ENCODE measurements at regions not wholly inside any gene's neighbourhood (a gene's known extent, or its start where the extent isn't known, plus 50 kb on each side); places are given as distances from the start of the nearest gene placed in this dataset.
"Not testable (repeated sequence)": the region's sequence is repeated elsewhere in the genome, so short reads cannot be mapped to it uniquely, and the experiment has no call there.

DNA sequence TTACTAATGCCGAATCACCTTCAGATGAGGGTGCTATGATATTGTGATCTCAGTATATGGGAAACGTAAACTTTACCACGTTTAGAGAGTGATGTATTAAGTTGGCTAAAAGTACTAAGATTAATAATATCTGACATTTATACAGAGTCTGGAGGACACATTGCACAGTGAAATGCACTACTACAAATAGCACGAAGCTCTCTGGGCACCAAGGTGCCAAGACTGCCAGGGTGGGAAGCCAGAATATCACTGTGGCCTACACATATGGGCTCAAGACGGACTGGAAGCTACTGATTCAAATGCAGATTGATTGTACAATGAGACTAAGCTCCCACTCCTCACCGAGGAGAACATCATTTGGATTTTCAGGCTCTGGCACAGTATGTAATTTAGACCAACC, 113.3 kb upstream of the LIPC start:
- peaks cover 5 to 10% of the 10 kb centered on the region in 2 donors for H3K4me1 Mint-ChIP-seq
- H3K9me3 Mint-ChIP-seq = peaks cover 0 to 4% of the 10 kb centered on the region in 2 donors
- no peak overlapping the region for H3K4me3 Mint-ChIP-seq
- H3K27ac Mint-ChIP-seq = no peak overlapping the region
- DNase-seq = no peak
- no peaks in the 10 kb centered on the region for H3K36me3 Mint-ChIP-seq
- no peaks in the 10 kb centered on the region for H3K27me3 Mint-ChIP-seq
- ATAC-seq (replicated peaks) = no peak

DNA sequence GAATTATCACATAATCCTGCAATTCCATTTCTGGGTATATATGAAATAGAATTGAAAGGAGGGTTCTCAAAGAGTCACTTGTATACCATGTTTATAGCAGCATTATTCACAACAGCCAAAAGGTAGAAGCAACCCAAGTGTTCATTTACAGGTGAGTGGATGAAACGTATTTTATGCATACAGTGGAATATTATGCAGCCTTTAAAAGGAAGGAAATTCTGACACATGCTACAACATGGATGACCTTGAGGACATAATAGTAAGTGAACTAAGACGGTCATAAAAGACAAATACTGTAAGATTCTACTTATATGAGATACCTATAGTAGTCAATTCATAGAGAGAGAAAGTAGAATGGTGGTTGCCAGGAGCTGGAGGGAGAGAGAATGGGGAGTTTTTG, 110.8 kb upstream of the LIPC start:
- Mint-ChIP-seq H3K4me1 (no peaks in the 10 kb centered on the region), H3K27me3 (peaks cover 0 to 4% of the 10 kb centered on the region in 2 donors), H3K9me3 (peaks cover 0 to 4% of the 10 kb centered on the region in 2 donors), H3K36me3 (no peaks in the 10 kb centered on the region), H3K27ac (no peak overlapping the region), H3K4me3 (no peak overlapping the region)
- no peak for ATAC-seq (replicated peaks)
- no peak for DNase-seq

DNA sequence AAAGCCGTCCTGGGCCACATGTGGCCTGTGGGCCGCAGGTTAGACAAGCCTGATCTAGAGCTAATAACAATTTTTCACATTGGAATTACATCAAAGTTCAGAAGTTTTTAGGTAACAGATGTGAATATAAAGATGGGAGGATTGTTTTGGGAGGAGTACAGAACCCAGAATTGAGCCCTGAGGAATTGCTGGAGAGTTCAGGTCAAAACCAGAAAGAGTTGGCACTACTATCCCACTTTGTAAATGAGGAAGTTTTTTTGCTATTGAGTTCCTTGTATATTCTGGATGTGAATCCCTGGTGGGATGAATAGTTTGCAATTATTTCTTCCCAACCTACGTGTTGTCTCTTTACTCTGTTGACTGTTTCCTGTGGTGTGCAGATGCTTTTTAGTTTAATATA, 109.5 kb upstream of the LIPC start:
- no peaks in the 10 kb centered on the region for H3K36me3 Mint-ChIP-seq
- peaks cover 0 to 4% of the 10 kb centered on the region in 2 donors for H3K9me3 Mint-ChIP-seq
- H3K4me1 Mint-ChIP-seq = no peaks in the 10 kb centered on the region
- H3K4me3 Mint-ChIP-seq = no peak overlapping the region
- H3K27me3 Mint-ChIP-seq = peaks cover 0 to 5% of the 10 kb centered on the region in 2 donors
- DNase-seq = no peak
- no peak overlapping the region for H3K27ac Mint-ChIP-seq
- no peak for ATAC-seq (replicated peaks)

DNA sequence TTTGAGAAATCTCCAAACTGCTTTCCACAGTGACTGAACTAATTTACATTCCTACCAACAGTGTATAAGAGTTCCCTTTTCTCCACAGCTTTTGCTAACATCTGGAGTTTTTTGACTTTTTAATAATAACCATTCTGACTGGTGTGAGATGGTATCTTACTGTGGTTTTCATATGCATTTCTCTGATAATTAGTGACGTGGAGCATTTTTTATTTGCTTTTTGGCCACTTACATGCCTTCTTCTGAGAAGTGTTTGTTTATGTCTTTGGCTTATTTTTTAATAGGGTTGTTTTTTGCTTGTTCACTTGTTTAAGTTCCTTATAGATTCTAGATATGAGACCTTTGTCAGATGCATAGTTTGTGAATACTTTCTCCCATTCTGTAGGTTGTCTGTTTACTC, 108.5 kb upstream of the LIPC start:
- H3K9me3 Mint-ChIP-seq, H3K27ac Mint-ChIP-seq: not testable (repeated sequence)

DNA sequence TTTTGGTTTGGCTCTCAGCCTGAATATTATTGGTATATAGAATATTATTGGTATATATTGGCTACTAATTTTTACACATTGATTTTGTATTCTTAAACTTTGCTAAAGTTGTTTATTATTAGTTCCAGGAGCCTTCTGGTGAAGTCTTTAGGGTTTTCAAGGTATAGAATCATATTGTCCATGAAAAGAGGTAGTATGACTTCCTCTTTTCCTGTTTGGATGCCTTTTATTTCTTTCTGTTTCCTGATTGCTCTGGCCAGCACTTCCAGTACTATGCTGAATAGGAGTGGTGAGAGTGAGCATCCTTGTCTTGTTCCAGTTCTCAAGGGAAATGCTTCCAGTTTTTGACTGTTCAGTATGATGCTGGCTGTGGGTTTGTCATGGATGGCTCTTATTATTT, 107.3 kb upstream of the LIPC start:
- ATAC-seq (replicated peaks) (no peak), DNase-seq (no peak)
- Mint-ChIP-seq H3K4me1 (no peaks in the 10 kb centered on the region), H3K36me3 (no peaks in the 10 kb centered on the region), H3K9me3 (peaks cover 0 to 4% of the 10 kb centered on the region in 2 donors), H3K27ac (no peak overlapping the region), H3K4me3 (no peak overlapping the region), H3K27me3 (peaks cover 0 to 9% of the 10 kb centered on the region in 2 donors)

More for the DNA sequence above, 108.5 kb upstream of the LIPC start:
- H3K4me1 Mint-ChIP-seq; H3K4me3 Mint-ChIP-seq; ATAC-seq (replicated peaks); H3K27me3 Mint-ChIP-seq; DNase-seq; H3K36me3 Mint-ChIP-seq: not testable (repeated sequence)

DNA sequence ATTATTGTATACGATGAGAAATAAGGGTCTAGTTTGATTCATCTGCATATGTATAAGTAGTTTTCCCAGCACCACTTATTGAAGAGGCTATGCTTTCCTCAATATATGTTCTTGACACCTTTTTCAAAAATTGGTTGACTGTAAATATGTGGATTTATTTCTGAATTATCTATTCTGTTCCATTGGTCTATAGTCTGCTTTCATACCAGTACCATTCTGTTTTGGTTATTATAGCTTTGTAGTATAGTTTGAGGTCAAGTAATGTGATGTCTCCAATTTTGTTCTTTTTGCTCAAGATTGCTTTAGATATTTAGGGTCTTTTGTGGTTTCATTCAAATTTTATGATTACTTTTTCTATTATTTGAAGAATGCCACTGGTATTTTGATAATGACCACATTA, 103.8 kb upstream of the LIPC start:
- Mint-ChIP-seq H3K9me3 (no peaks in the 10 kb centered on the region), H3K27me3 (peaks cover 10 to 19% of the 10 kb centered on the region in 2 donors), H3K4me1 (peaks cover 13 to 25% of the 10 kb centered on the region in 2 donors), H3K4me3 (no peak overlapping the region), H3K36me3 (no peaks in the 10 kb centered on the region), H3K27ac (no peak overlapping the region)
- DNase-seq (no peak), ATAC-seq (replicated peaks) (no peak)

DNA sequence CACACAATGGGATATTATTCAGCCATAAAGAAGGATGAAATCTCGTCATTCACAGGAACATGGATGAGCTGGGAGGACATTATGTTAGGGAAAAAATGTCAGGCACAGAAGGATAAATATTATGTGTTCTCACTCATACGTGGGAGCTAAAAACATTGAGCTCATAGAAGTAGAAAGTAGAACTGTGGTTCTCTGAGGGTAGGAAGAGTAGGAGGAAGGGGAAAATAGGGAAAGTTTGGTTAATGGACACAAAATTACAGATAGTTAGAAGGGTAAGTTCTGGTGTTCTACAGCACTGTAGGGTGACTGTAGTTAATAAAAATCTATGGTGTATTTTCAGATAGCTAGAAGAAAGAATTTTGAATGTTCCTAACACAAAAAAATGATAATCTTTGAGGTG, 102.6 kb upstream of the LIPC start:
- no peak for DNase-seq
- Mint-ChIP-seq H3K9me3 (peaks cover 0 to 4% of the 10 kb centered on the region in 2 donors), H3K4me1 (peaks cover 13 to 29% of the 10 kb centered on the region in 2 donors), H3K4me3 (no peak overlapping the region), H3K36me3 (no peaks in the 10 kb centered on the region), H3K27ac (no peak overlapping the region), H3K27me3 (peaks cover 10 to 19% of the 10 kb centered on the region in 2 donors)
- no peak for ATAC-seq (replicated peaks)

DNA sequence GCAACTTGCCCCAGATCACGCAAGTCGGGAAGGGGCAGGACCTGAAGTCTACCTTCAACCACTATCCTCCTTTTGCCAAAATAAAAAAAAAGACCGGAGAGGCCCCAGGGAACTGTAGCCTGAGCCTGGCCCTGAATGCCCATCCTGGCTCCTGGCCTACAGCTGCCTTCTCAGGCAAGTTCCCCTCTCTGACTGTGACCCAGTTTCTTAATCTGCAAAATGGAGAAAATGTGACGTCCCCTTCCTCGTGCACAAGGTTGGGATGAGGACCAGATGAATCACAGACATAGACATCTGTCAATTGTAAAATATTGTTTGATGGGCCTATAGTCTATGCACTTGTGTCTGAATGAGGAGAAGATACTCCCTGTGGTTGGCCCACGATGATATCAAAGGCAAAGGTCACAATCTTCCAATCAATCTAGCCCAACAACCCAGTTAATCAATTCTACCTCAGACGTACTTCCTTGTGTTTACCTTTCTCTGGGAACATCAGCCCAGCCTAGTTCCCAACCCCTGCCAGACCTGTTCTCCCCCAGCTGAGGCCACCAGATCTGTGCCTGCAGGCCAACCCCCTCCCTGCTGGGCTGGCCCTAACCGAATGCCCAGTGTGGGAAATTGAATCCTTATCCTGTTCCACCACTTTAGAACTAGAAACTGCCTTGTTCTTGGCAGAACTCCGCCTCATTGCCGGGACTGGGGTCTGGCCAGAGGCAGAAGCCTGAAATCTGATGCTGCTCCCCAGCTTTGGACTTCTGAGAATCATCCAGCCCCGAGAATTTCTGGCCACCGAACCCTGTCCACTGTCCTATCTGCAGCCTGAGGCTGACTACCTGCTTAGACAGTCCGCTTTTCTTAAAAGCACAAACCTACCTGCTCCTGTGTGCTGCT, 101.8 kb upstream of the LIPC start:
- Mint-ChIP-seq H3K4me3 (no peak overlapping the region), H3K27ac (no peak overlapping the region), H3K4me1 (peaks cover 13 to 29% of the 10 kb centered on the region in 2 donors), H3K9me3 (peaks cover 2 to 4% of the 10 kb centered on the region in 2 donors), H3K36me3 (peaks cover 0 to 2% of the 10 kb centered on the region in 2 donors), H3K27me3 (peaks cover 10 to 19% of the 10 kb centered on the region in 2 donors)
- no peak for DNase-seq
- no peak for ATAC-seq (replicated peaks)

DNA sequence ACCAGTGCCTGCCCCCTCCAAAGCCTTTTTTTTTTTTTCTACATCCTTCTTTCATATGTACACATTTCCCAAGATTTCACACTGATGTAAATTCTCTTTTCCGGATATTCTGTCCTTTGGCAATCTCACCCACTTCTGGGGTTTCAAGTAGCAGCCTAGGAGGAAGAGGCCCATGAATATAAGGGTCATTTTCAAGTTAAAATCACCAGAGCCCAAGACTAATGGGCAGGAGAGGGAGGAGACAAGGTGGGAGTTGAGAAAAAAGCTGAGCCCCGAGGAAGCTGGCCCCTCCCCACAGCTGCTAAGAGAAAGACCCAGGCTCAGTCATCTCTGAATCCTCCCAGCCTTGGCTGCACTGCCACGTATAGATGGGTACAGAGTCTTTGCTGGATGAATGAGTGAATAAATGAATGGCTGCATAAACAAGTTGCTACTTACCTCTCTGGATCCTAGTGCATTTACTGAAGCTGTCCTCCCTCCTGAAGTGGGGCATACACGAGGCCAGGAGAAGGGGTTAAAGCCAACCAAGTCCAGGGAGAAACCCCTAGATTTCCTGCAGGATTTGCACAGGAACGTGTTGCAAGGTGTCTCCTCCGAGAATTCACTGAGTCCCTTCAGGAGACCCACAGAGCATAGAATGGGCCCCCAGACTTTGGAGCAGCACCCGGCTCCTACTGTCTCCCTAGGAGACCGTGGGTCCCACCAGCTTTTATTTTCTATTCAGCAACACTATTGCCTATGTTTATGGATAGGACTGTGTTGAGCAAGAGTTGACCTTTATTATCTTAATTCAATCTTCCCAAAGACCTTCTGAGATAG, 100.8 kb upstream of the LIPC start:
- no peak for DNase-seq
- Mint-ChIP-seq H3K36me3 (peaks cover 0 to 2% of the 10 kb centered on the region in 2 donors), H3K9me3 (peaks cover 2 to 4% of the 10 kb centered on the region in 2 donors), H3K27me3 (peaks cover 10 to 16% of the 10 kb centered on the region in 2 donors), H3K27ac (no peak overlapping the region), H3K4me1 (peaks cover 13 to 29% of the 10 kb centered on the region in 2 donors), H3K4me3 (no peak overlapping the region)
- ATAC-seq (replicated peaks) = no peak

DNA sequence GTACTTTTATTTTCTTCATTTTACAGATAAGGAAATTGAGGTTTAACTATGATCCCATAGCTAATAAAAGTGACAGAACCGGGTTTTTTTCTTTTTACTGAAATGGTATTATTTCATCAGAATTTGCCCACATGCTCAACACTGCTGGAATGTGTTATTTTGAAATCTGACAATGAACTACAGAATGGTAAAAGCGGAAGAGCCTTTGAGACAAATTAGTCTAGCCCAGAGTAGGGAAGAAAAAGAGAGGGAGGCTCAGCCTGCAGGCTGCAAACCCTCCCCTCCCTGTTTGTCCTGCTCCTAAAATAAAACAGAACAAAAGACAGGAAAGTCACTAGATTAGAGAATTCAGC, 100.3 kb upstream of the LIPC start:
- Mint-ChIP-seq H3K4me1 (peaks cover 13 to 29% of the 10 kb centered on the region in 2 donors), H3K4me3 (peak overlapping the region in 1 of 2 donors; percentile 13), H3K27me3 (peaks cover 10 to 14% of the 10 kb centered on the region in 2 donors), H3K27ac (peak overlapping the region; percentile 20), H3K36me3 (peaks cover 0 to 2% of the 10 kb centered on the region in 2 donors), H3K9me3 (peaks cover 2 to 4% of the 10 kb centered on the region in 2 donors)
- DNase-seq = no peak
- ATAC-seq (replicated peaks) = peak in 1 of 2 donors; percentile 17

DNA sequence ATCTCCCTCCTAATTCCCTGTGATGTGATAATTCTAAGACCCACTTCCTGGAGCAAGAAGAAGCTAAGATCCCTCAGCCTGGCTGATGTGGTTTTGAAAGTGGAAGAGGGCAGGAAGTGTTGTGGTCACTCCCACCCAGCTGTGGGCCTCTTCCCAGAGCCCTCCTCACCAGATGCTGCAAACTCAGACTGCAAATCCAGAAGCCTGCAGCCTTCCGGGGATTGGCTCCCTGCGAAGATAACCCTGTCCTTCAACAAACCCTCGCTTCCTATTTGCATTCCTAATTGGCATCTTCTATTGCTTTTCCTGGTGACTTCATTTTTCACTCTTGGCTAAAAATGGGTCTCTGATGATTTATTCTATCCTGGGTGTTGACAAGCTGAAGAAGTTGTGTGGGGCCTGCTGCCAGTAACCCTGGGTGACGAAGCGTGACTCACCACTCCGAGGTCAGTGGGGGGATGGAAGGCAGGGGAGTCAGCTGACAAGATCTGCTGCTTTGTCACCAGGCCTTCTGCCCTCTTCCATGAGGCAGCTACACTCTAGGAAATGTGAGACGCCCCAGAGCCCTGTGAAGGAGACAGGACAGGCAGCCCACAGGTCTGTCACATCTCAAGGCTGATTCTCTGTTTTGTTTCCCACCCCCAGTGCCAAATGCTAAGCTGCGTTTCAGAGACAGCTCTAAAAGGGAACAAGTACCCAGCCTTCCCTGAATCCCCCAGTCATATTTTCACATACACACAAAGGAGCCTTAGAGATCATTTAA, 99.7 kb upstream of the LIPC start:
- H3K36me3 Mint-ChIP-seq = peaks cover 0 to 2% of the 10 kb centered on the region in 2 donors
- peaks cover 2 to 4% of the 10 kb centered on the region in 2 donors for H3K9me3 Mint-ChIP-seq
- peak overlapping the region in 1 of 2 donors; percentile 19 for H3K4me3 Mint-ChIP-seq
- H3K27me3 Mint-ChIP-seq = peaks cover 10 to 14% of the 10 kb centered on the region in 2 donors
- peak overlapping the region; percentile 33 for H3K27ac Mint-ChIP-seq
- peak; percentile 26 for DNase-seq
- peaks cover 13 to 29% of the 10 kb centered on the region in 2 donors for H3K4me1 Mint-ChIP-seq
- ATAC-seq (replicated peaks) = peak; percentile 87 to 88

DNA sequence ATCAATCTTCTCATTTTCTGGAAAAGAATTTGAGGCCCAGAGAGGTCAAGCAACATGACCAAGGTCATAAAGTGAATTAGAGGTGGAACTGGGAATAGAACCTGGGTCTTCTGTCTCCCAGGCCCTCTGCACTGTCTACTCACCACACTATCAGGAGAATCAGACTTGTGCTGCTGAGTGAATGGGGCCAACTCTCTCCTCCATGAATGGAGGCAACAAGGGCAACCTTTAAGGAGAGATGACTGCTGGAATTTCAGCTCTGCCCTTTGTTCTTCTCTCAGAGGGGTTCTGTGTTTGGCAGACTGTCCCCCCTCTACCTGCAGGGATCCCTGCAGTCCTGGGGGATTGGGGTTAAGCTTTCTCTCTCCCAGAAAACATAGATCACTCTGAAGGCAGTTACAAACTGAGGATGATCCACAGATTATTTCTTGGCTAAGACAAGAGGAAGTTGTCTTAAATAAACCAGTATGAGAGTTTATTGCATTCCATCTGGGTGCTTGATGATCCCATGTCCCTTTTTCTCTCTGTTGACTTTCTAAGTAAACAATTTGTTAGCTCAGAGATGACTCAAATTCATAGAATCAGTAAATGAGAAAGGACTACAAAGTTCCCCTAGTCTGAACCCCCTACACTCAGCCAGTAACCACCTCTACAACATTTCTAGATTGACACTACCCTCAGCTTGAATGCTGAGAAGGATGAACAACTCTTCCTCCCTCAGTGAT, 99.0 kb upstream of the LIPC start:
- H3K9me3 Mint-ChIP-seq = peaks cover 2 to 4% of the 10 kb centered on the region in 2 donors
- no peak overlapping the region for H3K4me3 Mint-ChIP-seq
- peak; percentile 60 to 61 for ATAC-seq (replicated peaks)
- peaks cover 0 to 2% of the 10 kb centered on the region in 2 donors for H3K36me3 Mint-ChIP-seq
- no peak for DNase-seq
- peaks cover 13 to 29% of the 10 kb centered on the region in 2 donors for H3K4me1 Mint-ChIP-seq
- peak overlapping the region; percentile 33 for H3K27ac Mint-ChIP-seq
- peaks cover 10 to 14% of the 10 kb centered on the region in 2 donors for H3K27me3 Mint-ChIP-seq

DNA sequence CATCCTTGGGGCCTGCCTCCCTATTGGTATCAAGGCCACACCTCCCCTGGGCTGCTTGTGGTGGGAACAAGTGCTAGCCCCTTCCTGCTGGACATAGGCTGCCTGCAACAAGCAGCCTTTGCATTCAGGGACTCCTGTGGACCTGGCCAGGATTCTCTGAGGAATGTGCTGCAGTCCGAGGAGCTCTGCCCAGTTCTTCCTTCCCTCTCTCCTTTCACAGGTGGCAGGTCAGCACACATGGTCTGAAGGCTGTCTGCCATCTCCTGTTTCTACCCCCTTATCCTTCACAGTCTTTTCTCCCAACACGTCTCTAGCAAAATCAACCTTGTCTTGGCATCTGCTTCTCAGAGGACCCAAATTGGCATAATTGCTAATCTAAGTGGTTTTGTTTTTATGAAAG, 97.0 kb upstream of the LIPC start:
- H3K36me3 Mint-ChIP-seq = peaks cover 0 to 2% of the 10 kb centered on the region in 2 donors
- H3K27ac Mint-ChIP-seq = no peak overlapping the region
- ATAC-seq (replicated peaks) (no peak), DNase-seq (no peak)
- no peak overlapping the region for H3K4me3 Mint-ChIP-seq
- peaks cover 13 to 29% of the 10 kb centered on the region in 2 donors for H3K4me1 Mint-ChIP-seq
- peaks cover 2 to 4% of the 10 kb centered on the region in 2 donors for H3K9me3 Mint-ChIP-seq
- peaks cover 9 to 10% of the 10 kb centered on the region in 2 donors for H3K27me3 Mint-ChIP-seq

All from stimulated activated naive B cell treated with anti-CD40 and anti-IgM and Interleukin-4, amounts not matched to agents 10 μg/mL and 1 μg/mL and 100 μg/mL, for 72 hours (primary cell).